Neural cell (in vitro differentiated cells): ENCODE measurements at regions not wholly inside any gene's neighbourhood (a gene's known extent, or its start where the extent isn't known, plus 50 kb on each side); places are given as distances from the start of the nearest gene placed in this dataset.
A peak's percentile ranks its signal among the peaks of the same experiment; 100 is the strongest.

Source experiments
- H2AFZ ChIP-seq: fragments of 200-600, 300-800 bp; sonication (generic), shearing (Covaris generic); 2 replicates; pipeline ENCODE4 v1.6.0; 2014; ENCODE audit warnings: low read depth, mild to moderate bottlenecking, antibody characterized with exemption, low read length, moderate library complexity
- H3F3A ChIP-seq: fragments of 200-600 bp; shearing (Covaris generic); 2 replicates; pipeline ENCODE4 v1.6.1; 2016; ENCODE audit warnings: mild to moderate bottlenecking, moderate library complexity, mixed read lengths, antibody characterized with exemption, low read length; ENCODE audit not compliant: insufficient read depth, poor library complexity, severe bottlenecking
- H3K27ac ChIP-seq: fragments of 200-600, 300-800 bp; sonication (generic), shearing (Covaris generic); 2 replicates; pipeline ENCODE4 v1.5.1; 2014; ENCODE audit warnings: mild to moderate bottlenecking, low read length, moderate library complexity
- H3K27me3 ChIP-seq: fragments of 300-800, 200-600 bp; sonication (generic), shearing (Covaris generic); 2 replicates; pipeline ENCODE4 v1.6.0; 2014; ENCODE audit warnings: mild to moderate bottlenecking, low read depth, low read length, moderate library complexity; ENCODE audit not compliant: insufficient read depth
- H3K36me3 ChIP-seq: fragments of 300-800, 200-600 bp; sonication (generic), shearing (Covaris generic); 2 replicates; pipeline ENCODE4 v1.5.1; 2014; ENCODE audit warnings: mild to moderate bottlenecking, antibody characterized with exemption, low read length, moderate library complexity; ENCODE audit not compliant: insufficient read depth
- H3K4me2 ChIP-seq: fragments of 300-800, 200-600 bp; sonication (generic), shearing (Covaris generic); 2 replicates; pipeline ENCODE4 v1.6.0; 2014; ENCODE audit warnings: mild to moderate bottlenecking, low read length
- H3K4me3 ChIP-seq: fragments of 300-800, 200-600 bp; sonication (generic), shearing (Covaris generic); 2 replicates; pipeline ENCODE4 v1.5.1; 2014; ENCODE audit warnings: mild to moderate bottlenecking, low read length, moderate library complexity
- H3K79me2 ChIP-seq: fragments of 200-600 bp; shearing (Covaris generic); replicated peaks from 2 replicates; pipeline ENCODE4 v1.6.0; 2014; ENCODE audit warnings: mild to moderate bottlenecking, low read length, moderate library complexity; ENCODE audit not compliant: insufficient read depth
- H3K9ac ChIP-seq: fragments of 300-800, 200-600 bp; sonication (generic), shearing (Covaris generic); 2 replicates; pipeline ENCODE4 v1.6.1; 2016; ENCODE audit warnings: mild to moderate bottlenecking, low read length, mixed read lengths
- H3K9me2 ChIP-seq: fragments of 200-600 bp; shearing (Covaris generic); 2 replicates; pipeline ENCODE4 v1.6.1; 2016; ENCODE audit warnings: mild to moderate bottlenecking, low read length, mixed read lengths; ENCODE audit not compliant: insufficient read depth
- H3K9me3 ChIP-seq: fragments of 200-600, 300-800 bp; sonication (generic), shearing (Covaris generic); 2 replicates; pipeline ENCODE4 v1.6.1; 2016; ENCODE audit warnings: mild to moderate bottlenecking, mixed run types, low read length, moderate library complexity, mixed read lengths
- H4K20me1 ChIP-seq: fragments of 200-600 bp; shearing (Covaris generic); 2 replicates; pipeline ENCODE4 v1.6.1; 2016; ENCODE audit warnings: mild to moderate bottlenecking, mixed run types; ENCODE audit not compliant: insufficient read depth
- CTCF ChIP-seq: fragments of 450-650 bp; IDR thresholded peaks from 2 replicates; pipeline ENCODE4 v1.5.1; 2014; ENCODE audit warnings: antibody characterized with exemption, mild to moderate bottlenecking, moderate library complexity; ENCODE audit not compliant: poor library complexity, severe bottlenecking
- EP300 ChIP-seq: fragments of 450-650 bp; conservative IDR thresholded peaks from 2 replicates; pipeline ENCODE4 v1.6.1; 2014; ENCODE audit warnings: antibody characterized with exemption, mild to moderate bottlenecking, moderate library complexity; ENCODE audit not compliant: poor library complexity, severe bottlenecking
- EZH2 ChIP-seq: fragments of 200-600, 300-800 bp; shearing (Covaris generic), sonication (generic); IDR thresholded peaks from 2 replicates; pipeline ENCODE4 v1.6.1; 2014; ENCODE audit warnings: antibody characterized with exemption, low read length, borderline replicate concordance, mild to moderate bottlenecking; ENCODE audit not compliant: insufficient read depth, poor library complexity, severe bottlenecking
- MXI1 ChIP-seq: fragments of 450-650 bp; conservative IDR thresholded peaks from 2 replicates; pipeline ENCODE4 v1.6.1; 2014; ENCODE audit warnings: antibody characterized with exemption, mild to moderate bottlenecking; ENCODE audit not compliant: poor library complexity, severe bottlenecking
- POLR2AphosphoS5 ChIP-seq: IDR thresholded peaks from 2 replicates; pipeline ENCODE4 v1.6.1; 2012
- RAD21 ChIP-seq: fragments of 450-650 bp; conservative IDR thresholded peaks from 2 replicates; pipeline ENCODE4 v1.6.1; 2014; ENCODE audit warnings: antibody characterized with exemption, mild to moderate bottlenecking, moderate library complexity
- REST ChIP-seq: IDR thresholded peaks from 2 replicates; pipeline ENCODE4 v1.6.1; 2012; ENCODE audit warnings: borderline replicate concordance
- SMC3 ChIP-seq: fragments of 450-650 bp; conservative IDR thresholded peaks from 2 replicates; pipeline ENCODE4 v1.6.1; 2014; ENCODE audit warnings: antibody characterized with exemption, mild to moderate bottlenecking, moderate library complexity; ENCODE audit not compliant: poor library complexity
- TAF1 ChIP-seq: IDR thresholded peaks from 2 replicates; pipeline ENCODE4 v1.6.1; 2012; ENCODE audit warnings: low read depth

DNA sequence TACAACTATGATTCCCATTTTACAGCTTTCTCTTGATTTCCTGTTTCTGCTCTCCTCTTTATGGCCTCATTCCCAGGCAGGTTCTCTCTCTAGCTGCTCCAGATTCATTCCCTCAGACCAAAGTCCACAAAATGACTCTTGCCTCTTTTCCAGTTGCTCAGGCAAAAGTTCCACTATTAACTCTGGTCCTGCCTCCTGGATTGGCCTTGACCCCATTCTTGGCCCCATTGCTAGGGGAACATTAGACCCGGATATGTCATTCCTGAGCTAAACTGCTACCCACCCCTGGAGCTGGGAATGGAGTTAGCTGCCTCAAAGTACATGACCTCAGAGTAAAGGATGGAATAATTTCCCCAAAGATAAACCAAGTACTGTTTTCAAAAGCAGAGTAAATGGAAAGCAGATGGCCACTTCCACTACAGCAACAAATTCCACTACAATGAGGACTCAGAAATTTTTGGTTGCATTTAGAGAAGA is 73.0 kb upstream of the GAP43 start:
- Histone ChIP-seq H3K9me3 (no peaks in the 10 kb centered on the region), H2AFZ (no peak overlapping the region), H3K9me2 (no peaks in the 10 kb centered on the region), H4K20me1 (no peaks in the 10 kb centered on the region), H3K27ac (peak overlapping the region; percentile 53), H3K4me2 (peak overlapping the region; percentile 6), H3K36me3 (no peaks in the 10 kb centered on the region), H3K27me3 (no peaks in the 10 kb centered on the region), H3F3A (no peaks in the 10 kb centered on the region), H3K79me2 (no peaks in the 10 kb centered on the region), H3K4me3 (no peak overlapping the region), H3K9ac (no peak overlapping the region)
- no peak for TF ChIP-seq EZH2
- TF ChIP-seq RAD21: no peak
- no peak for TF ChIP-seq EP300
- no peak for TF ChIP-seq SMC3
- no peak for TF ChIP-seq CTCF
- no peak for TF ChIP-seq REST
- no peak for TF ChIP-seq TAF1
- TF ChIP-seq POLR2AphosphoS5: no peak
- TF ChIP-seq MXI1: no peak

- Histone ChIP-seq H3K36me3 (no peaks in the 10 kb centered on the region), H3K4me2 (peak overlapping the region; percentile 8), H3K27me3 (no peaks in the 10 kb centered on the region), H4K20me1 (no peaks in the 10 kb centered on the region), H3K9ac (peak overlapping the region; percentile 1), H3K9me3 (no peaks in the 10 kb centered on the region), H3F3A (no peaks in the 10 kb centered on the region), H3K79me2 (no peaks in the 10 kb centered on the region), H3K27ac (peak overlapping the region; percentile 53), H3K4me3 (peak overlapping the region; percentile 21), H2AFZ (no peak overlapping the region), H3K9me2 (no peaks in the 10 kb centered on the region)
- no peak for TF ChIP-seq CTCF
- TF ChIP-seq MXI1: peak; percentile 30
Measured at GRCh38 chr3:115551016-115551415, 72.3 kb upstream of the GAP43 start.
